Skeletal muscle satellite cell (primary cell): ENCODE measurements at regions not wholly inside any gene's neighbourhood (a gene's known extent, or its start where the extent isn't known, plus 50 kb on each side); places are given as distances from the start of the nearest gene placed in this dataset.

ENCODE experiments used
- H3K27me3 ChIP-seq: 2 replicates; pipeline ENCODE4 v1.7.0; 2013; ENCODE audit warnings: low read length; ENCODE audit not compliant: control insufficient read depth, insufficient read depth
- H3K36me3 ChIP-seq: 2 replicates; pipeline ENCODE4 v1.7.0; 2013; ENCODE audit warnings: mild to moderate bottlenecking, control low read depth, low read length; ENCODE audit not compliant: insufficient read depth
- H3K4me1 ChIP-seq: 2 replicates; pipeline ENCODE4 v1.7.0; 2013; ENCODE audit warnings: low read length; ENCODE audit not compliant: control insufficient read depth, insufficient read depth
- H3K4me2 ChIP-seq: 2 replicates; pipeline ENCODE4 v1.7.0; 2013; ENCODE audit warnings: mild to moderate bottlenecking, low read length
- H3K4me3 ChIP-seq: 2 replicates; pipeline ENCODE4 v1.7.0; 2013; ENCODE audit warnings: low read length
- H3K9ac ChIP-seq: 2 replicates; pipeline ENCODE4 v1.7.0; 2013; ENCODE audit warnings: mild to moderate bottlenecking, low read depth, low read length, moderate library complexity
- H3K9me3 ChIP-seq: replicated peaks from 2 replicates; pipeline ENCODE4 v1.7.0; 2013; ENCODE audit warnings: mild to moderate bottlenecking, control low read depth, low read length

DNA sequence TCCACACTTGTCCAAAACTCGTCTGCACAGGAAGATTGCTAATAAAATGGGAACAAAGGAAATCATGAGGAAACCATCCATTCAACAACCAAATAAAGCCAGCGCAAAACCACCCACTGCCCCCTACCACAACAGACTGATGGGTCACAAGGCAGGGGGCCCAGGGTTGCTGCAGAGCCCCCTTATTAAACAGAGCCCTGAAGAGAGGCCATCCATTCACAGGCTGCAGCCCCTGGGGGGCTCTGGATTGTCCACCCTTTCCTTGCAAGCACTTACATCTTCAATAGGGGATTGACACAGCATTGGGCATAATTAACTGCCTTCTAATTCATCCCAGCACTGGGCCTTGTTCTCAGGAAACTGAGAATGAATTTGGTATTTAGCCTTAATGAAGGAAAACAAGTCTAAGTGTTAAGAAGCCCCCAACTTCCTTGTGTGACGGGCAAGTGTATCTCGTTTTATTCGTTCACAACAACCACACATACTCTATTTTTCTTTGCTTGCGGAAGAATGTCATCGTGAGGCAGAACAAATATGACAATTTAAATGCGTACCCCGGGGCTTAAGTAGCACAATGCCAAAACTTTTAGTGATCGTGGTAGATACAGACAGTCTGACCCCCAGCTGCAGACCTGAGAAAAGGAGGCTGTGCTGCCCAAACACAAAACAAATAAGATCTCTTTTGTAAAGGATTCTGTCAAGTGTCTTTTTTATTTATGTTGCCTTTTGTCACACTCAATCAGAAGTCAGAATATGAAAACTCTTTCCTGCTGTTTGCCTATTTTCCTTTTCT is 144.0 kb downstream of the SEMA6D start:
- H3K9me3 ChIP-seq, result no peaks in the 10 kb centered on the region
- H3K4me1 ChIP-seq, result no peaks in the 10 kb centered on the region
- H3K27me3 ChIP-seq, result no peaks in the 10 kb centered on the region
- H3K4me2 ChIP-seq, result no peak overlapping the region
- H3K9ac ChIP-seq, result no peak overlapping the region
- H3K36me3 ChIP-seq, result no peaks in the 10 kb centered on the region
- no peak overlapping the region for H3K4me3 ChIP-seq

DNA sequence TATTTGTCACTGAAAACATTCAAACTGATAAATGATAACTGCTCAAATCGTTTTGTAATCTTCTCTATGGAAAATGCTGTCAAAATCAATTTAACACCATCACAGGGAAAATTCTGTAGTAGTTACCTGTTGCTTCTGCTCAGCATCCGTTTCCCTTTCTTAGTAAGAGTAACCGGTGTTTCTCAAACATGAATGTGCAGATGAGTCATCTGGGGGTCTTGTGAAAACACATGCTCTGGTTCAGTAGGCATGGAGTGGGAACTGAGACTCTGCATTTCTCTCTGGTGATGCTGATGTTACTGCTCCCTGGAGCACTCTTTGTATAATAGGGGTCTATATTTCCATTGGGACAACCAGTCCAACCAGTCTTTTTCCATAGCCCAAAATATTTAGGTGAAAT is 145.1 kb downstream of the SEMA6D start:
- H3K27me3 ChIP-seq, result no peaks in the 10 kb centered on the region
- H3K4me3 ChIP-seq, result no peak overlapping the region
- H3K36me3 ChIP-seq, result no peaks in the 10 kb centered on the region
- no peaks in the 10 kb centered on the region for H3K9me3 ChIP-seq
- H3K4me2 ChIP-seq, result no peak overlapping the region
- H3K4me1 ChIP-seq, result no peaks in the 10 kb centered on the region
- no peak overlapping the region for H3K9ac ChIP-seq

DNA sequence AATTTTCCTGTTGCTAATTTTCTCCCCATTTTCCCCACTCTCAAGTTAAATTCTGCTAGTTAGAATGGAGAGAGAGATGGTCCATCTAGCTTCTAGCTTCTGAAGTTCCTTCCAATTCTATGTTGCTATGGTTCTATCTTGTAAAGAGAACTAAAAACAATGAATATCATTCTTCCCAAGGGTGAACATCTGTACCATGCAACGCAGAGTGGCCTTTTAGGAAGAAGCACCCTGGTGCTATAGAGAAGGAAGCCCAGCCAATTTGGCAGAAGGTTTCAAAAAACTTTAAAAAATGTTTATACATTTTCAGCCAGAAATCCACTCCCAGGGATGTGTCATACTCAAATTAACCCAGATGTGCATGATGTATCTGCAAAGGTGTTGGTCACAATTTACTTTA is 149.1 kb downstream of the SEMA6D start:
- Histone ChIP-seq H3K4me1 (peaks cover 11% of the 10 kb centered on the region), H3K9ac (no peak overlapping the region), H3K9me3 (no peaks in the 10 kb centered on the region), H3K27me3 (no peaks in the 10 kb centered on the region), H3K4me2 (no peak overlapping the region), H3K36me3 (no peaks in the 10 kb centered on the region), H3K4me3 (no peak overlapping the region)

DNA sequence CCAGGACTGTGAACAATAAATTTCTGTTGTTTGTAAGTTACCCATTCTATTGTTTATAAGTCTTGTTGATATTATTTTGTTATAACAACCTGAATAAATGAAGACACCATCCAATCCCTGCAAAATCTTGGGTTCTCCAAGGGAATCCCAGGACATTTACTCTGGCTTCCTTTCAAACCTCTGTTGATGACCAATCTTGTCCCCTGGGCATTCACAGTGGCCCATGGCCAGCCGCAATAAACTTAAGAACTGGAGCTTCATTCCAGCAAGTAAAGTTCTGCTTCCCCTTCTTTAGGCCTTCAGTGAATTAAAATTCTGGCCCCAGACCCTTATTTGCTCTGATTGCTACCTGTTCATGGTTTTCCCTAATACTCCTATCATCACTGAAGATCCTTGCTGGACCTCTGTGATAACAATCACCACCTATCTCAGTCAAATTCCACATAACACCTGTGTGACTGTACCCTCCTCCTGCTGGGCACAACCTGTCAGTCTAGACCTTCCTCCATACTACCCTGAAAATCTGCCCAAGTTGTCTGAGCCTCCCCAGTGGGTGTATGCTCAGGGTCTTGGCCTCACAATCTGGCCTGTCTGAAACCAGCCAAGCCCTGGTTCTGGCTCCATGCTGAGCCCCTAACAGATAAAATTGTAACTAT is 153.1 kb downstream of the SEMA6D start:
- H3K9me3 ChIP-seq, result no peaks in the 10 kb centered on the region
- H3K4me3 ChIP-seq, result no peak overlapping the region
- no peak overlapping the region for H3K9ac ChIP-seq
- peaks cover 11% of the 10 kb centered on the region for H3K4me1 ChIP-seq
- no peaks in the 10 kb centered on the region for H3K36me3 ChIP-seq
- H3K27me3 ChIP-seq, result no peaks in the 10 kb centered on the region
- H3K4me2 ChIP-seq, result no peak overlapping the region

DNA sequence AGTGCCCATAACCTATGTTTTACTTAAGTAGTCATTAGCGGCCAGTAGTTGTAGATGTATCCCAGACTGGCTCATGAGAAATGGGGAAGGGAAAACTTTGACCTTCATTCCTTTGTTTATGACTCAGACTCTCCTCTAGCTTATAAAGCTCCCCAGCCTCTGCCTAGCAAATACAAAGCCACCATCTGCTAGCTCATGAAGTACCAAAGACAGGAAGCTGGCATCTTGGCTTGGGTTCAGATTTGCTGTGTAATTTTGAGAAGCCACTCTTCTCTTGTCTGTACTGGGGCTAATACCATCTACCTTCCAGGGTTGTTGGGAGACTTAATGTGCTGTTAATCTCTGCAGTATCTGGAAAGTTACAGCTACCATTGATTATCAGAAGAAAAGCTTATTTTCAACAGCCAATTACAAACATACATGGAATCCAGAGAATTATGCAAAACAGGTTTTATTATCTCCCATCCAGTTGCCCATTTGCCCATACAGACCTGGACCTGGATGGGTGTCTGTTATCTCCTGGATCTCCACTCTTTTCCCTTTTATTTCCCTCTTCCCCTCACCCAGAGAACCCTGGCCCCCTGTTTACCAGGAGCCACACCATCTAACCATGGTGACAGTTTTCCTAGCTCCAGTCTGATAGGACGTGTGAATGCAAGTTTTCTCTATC is 153.8 kb downstream of the SEMA6D start:
- Histone ChIP-seq H3K27me3 (no peaks in the 10 kb centered on the region), H3K36me3 (no peaks in the 10 kb centered on the region), H3K4me2 (no peak overlapping the region), H3K9ac (no peak overlapping the region), H3K4me1 (peaks cover 11% of the 10 kb centered on the region), H3K9me3 (no peaks in the 10 kb centered on the region), H3K4me3 (no peak overlapping the region)

DNA sequence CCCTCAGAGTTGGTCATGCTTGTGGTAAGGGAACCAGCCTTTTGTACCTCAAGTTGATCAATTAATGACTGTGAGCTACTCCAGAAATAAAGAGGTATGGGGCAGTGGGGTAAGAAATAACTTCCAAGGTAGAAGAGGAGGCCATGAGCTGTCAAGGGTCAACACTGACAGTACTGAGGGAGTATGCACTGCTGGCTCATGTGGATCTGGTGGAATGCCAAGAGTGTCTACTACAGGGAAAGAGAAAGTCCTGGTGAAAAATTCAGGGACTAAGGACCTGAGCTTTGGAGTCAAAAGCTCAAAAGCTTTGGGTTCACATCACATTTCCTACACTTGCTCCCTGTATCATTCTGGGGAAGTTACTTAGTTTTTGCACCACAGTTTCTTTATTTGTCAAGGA is 154.9 kb downstream of the SEMA6D start:
- Histone ChIP-seq H3K4me2 (no peak overlapping the region), H3K36me3 (no peaks in the 10 kb centered on the region), H3K4me1 (peaks cover 11% of the 10 kb centered on the region), H3K9ac (no peak overlapping the region), H3K4me3 (no peak overlapping the region), H3K27me3 (no peaks in the 10 kb centered on the region), H3K9me3 (no peaks in the 10 kb centered on the region)

DNA sequence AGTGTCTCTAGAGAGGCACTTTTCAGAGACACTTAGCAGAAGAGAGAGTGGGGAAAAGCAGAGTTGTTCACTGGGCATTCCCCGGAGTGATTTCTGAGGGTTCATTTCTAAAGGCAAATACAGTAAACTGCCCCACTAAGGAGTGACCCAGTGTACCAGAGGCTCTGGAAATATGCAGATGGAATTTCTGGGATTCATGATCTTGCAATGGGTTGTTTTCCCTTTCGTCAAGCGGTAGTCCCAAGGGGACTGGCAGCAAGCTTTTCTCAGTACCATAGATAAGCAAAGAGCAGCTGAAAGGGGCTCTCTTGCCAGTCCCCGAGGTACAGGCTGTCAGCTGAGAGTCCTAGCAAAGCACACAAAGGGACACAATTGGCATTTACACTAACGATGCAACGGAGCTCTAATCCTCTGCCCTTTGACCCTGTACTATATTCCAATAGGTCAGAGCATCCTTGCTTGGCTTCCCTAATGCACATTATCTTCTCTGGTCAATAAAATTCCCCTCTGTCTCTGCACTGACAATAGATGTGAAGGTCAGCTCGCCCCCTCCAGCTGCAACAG is 155.6 kb downstream of the SEMA6D start:
- no peak overlapping the region for H3K4me2 ChIP-seq

GRCh38 chr15:47876986-47877385 is 159.7 kb downstream of the SEMA6D start:
- Histone ChIP-seq H3K4me1 (no peaks in the 10 kb centered on the region), H3K4me3 (no peak overlapping the region), H3K4me2 (no peak overlapping the region), H3K9ac (no peak overlapping the region), H3K9me3 (no peaks in the 10 kb centered on the region), H3K27me3 (no peaks in the 10 kb centered on the region), H3K36me3 (no peaks in the 10 kb centered on the region)

More for the DNA sequence above, 155.6 kb downstream of the SEMA6D start:
- no peak overlapping the region for H3K4me3 ChIP-seq
- no peaks in the 10 kb centered on the region for H3K27me3 ChIP-seq
- H3K9me3 ChIP-seq, result no peaks in the 10 kb centered on the region
- no peak overlapping the region for H3K9ac ChIP-seq
- H3K36me3 ChIP-seq, result no peaks in the 10 kb centered on the region
- peaks cover 11% of the 10 kb centered on the region for H3K4me1 ChIP-seq

GRCh38 chr15:47877836-47878235 is 160.5 kb downstream of the SEMA6D start:
- Histone ChIP-seq H3K4me3 (no peak overlapping the region), H3K9me3 (no peaks in the 10 kb centered on the region), H3K36me3 (no peaks in the 10 kb centered on the region), H3K27me3 (no peaks in the 10 kb centered on the region), H3K9ac (no peak overlapping the region), H3K4me2 (no peak overlapping the region), H3K4me1 (no peaks in the 10 kb centered on the region)

- Histone ChIP-seq H3K36me3 (no peaks in the 10 kb centered on the region), H3K27me3 (no peaks in the 10 kb centered on the region), H3K4me3 (no peak overlapping the region), H3K9ac (no peak overlapping the region), H3K4me2 (no peak overlapping the region), H3K9me3 (no peaks in the 10 kb centered on the region), H3K4me1 (peaks cover 10% of the 10 kb centered on the region)
Measured at GRCh38 chr15:47885920-47886319, 168.6 kb downstream of the SEMA6D start.

DNA sequence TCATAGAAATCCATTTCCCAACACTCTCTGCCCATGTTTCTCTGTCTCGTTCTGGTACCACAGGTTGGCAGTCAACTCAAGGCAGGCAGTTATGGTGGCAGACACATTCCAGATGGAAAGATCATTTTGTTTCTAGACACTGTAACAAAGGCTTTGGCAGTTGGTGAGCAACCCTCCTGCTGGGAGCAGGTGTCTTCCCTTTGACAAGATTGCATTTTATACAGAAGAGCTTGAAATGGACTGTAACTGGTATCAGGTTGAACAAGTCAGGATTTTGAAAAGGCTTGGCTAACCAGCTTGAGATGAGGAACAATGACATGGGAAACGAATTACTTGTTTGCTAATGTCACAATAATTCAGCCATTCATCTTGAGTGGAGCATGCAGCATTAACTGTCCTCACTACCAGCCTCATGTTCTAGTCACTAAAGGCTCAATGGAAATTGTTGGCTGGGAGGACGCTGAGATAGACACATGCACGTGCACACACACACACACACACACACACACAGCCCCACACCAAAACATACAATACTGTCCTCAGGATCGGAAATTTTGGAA is 170.0 kb downstream of the SEMA6D start:
- Histone ChIP-seq H3K27me3 (no peaks in the 10 kb centered on the region), H3K4me2 (no peak overlapping the region), H3K4me1 (peaks cover 10% of the 10 kb centered on the region), H3K9ac (no peak overlapping the region), H3K36me3 (no peaks in the 10 kb centered on the region), H3K9me3 (no peaks in the 10 kb centered on the region), H3K4me3 (no peak overlapping the region)
